ENCODE measurements at regions not wholly inside any gene's neighbourhood (a gene's known extent, or its start where the extent isn't known, plus 50 kb on each side); places are given as distances from the start of the nearest gene placed in this dataset.
"Not testable (repeated sequence)": the region's sequence is repeated elsewhere in the genome, so short reads cannot be mapped to it uniquely, and the experiment has no call there.

GRCh38 chr2:95767531-95767930, 175.7 kb downstream of the TRIM43 start:
- H3K9ac ChIP-seq (ENCODE audit: insufficient read depth, low read length); DNase-seq (ENCODE audit: low read depth in 2 of 2); H3K27me3 ChIP-seq (ENCODE audit: control insufficient read depth, insufficient read depth, low read length); H3K4me3 ChIP-seq (replicated peaks in 1 of 4; ENCODE audit: control extremely low read depth in 1 of 4, insufficient read depth in 1 of 4, low read depth in 3 of 4, low read length in 4 of 4); H3K36me3 ChIP-seq (ENCODE audit: control insufficient read depth, insufficient read depth, low read length); H2AFZ ChIP-seq (ENCODE audit: low read length); H3K9me3 ChIP-seq (ENCODE audit: control insufficient read depth, insufficient read depth, low read depth, low read length); H3K79me2 ChIP-seq (ENCODE audit: control insufficient read depth, insufficient read depth, low read length); H3K4me1 ChIP-seq (ENCODE audit: control insufficient read depth, extremely low read depth, insufficient read depth, low read length); H3K27ac ChIP-seq (ENCODE audit: insufficient read depth, low read length); H3K4me2 ChIP-seq (ENCODE audit: extremely low read depth, insufficient read depth, low read length); H4K20me1 ChIP-seq (ENCODE audit: control insufficient read depth, extremely low read depth, insufficient read depth, low read length): not testable (repeated sequence)

- H3K4me3 ChIP-seq (replicated peaks in 1 of 4; ENCODE audit: control extremely low read depth in 1 of 4, insufficient read depth in 1 of 4, low read depth in 3 of 4, low read length in 4 of 4); H3K9ac ChIP-seq (ENCODE audit: insufficient read depth, low read length); H3K36me3 ChIP-seq (ENCODE audit: control insufficient read depth, insufficient read depth, low read length); H2AFZ ChIP-seq (ENCODE audit: low read length); H3K4me2 ChIP-seq (ENCODE audit: extremely low read depth, insufficient read depth, low read length); H3K27me3 ChIP-seq (ENCODE audit: control insufficient read depth, insufficient read depth, low read length); H3K27ac ChIP-seq (ENCODE audit: insufficient read depth, low read length); H3K9me3 ChIP-seq (ENCODE audit: control insufficient read depth, insufficient read depth, low read depth, low read length); H3K4me1 ChIP-seq (ENCODE audit: control insufficient read depth, extremely low read depth, insufficient read depth, low read length); H4K20me1 ChIP-seq (ENCODE audit: control insufficient read depth, extremely low read depth, insufficient read depth, low read length); DNase-seq (ENCODE audit: low read depth in 2 of 2); H3K79me2 ChIP-seq (ENCODE audit: control insufficient read depth, insufficient read depth, low read length): not testable (repeated sequence)
These were observed 176.1 kb downstream of the TRIM43 start for GRCh38 chr2:95767950-95768349.

- not testable (repeated sequence) for H3K79me2 ChIP-seq (ENCODE audit: control insufficient read depth, insufficient read depth, low read length); H3K4me2 ChIP-seq (ENCODE audit: extremely low read depth, insufficient read depth, low read length); H3K4me1 ChIP-seq (ENCODE audit: control insufficient read depth, extremely low read depth, insufficient read depth, low read length); DNase-seq (ENCODE audit: low read depth in 2 of 2); H3K36me3 ChIP-seq (ENCODE audit: control insufficient read depth, insufficient read depth, low read length); H3K9ac ChIP-seq (ENCODE audit: insufficient read depth, low read length); H3K27ac ChIP-seq (ENCODE audit: insufficient read depth, low read length); H3K27me3 ChIP-seq (ENCODE audit: control insufficient read depth, insufficient read depth, low read length); H4K20me1 ChIP-seq (ENCODE audit: control insufficient read depth, extremely low read depth, insufficient read depth, low read length); H2AFZ ChIP-seq (ENCODE audit: low read length); H3K4me3 ChIP-seq (replicated peaks in 1 of 4; ENCODE audit: control extremely low read depth in 1 of 4, insufficient read depth in 1 of 4, low read depth in 3 of 4, low read length in 4 of 4); H3K9me3 ChIP-seq (ENCODE audit: control insufficient read depth, insufficient read depth, low read depth, low read length)
These were observed 177.5 kb downstream of the TRIM43 start for GRCh38 chr2:95769256-95769655.

GRCh38 chr2:95770726-95771125, 178.9 kb downstream of the TRIM43 start:
- H3K9ac ChIP-seq (ENCODE audit: insufficient read depth, low read length); H3K79me2 ChIP-seq (ENCODE audit: control insufficient read depth, insufficient read depth, low read length); H3K9me3 ChIP-seq (ENCODE audit: control insufficient read depth, insufficient read depth, low read depth, low read length); H3K36me3 ChIP-seq (ENCODE audit: control insufficient read depth, insufficient read depth, low read length); H3K27me3 ChIP-seq (ENCODE audit: control insufficient read depth, insufficient read depth, low read length); H3K4me3 ChIP-seq (replicated peaks in 1 of 4; ENCODE audit: control extremely low read depth in 1 of 4, insufficient read depth in 1 of 4, low read depth in 3 of 4, low read length in 4 of 4); H3K4me1 ChIP-seq (ENCODE audit: control insufficient read depth, extremely low read depth, insufficient read depth, low read length); H4K20me1 ChIP-seq (ENCODE audit: control insufficient read depth, extremely low read depth, insufficient read depth, low read length); H3K27ac ChIP-seq (ENCODE audit: insufficient read depth, low read length); H3K4me2 ChIP-seq (ENCODE audit: extremely low read depth, insufficient read depth, low read length); H2AFZ ChIP-seq (ENCODE audit: low read length); DNase-seq (ENCODE audit: low read depth in 2 of 2): not testable (repeated sequence)

GRCh38 chr2:95774322-95775192, 182.8 kb downstream of the TRIM43 start:
- H4K20me1 ChIP-seq (ENCODE audit: control insufficient read depth, extremely low read depth, insufficient read depth, low read length); H3K27me3 ChIP-seq (ENCODE audit: control insufficient read depth, insufficient read depth, low read length); H3K79me2 ChIP-seq (ENCODE audit: control insufficient read depth, insufficient read depth, low read length); H3K4me2 ChIP-seq (ENCODE audit: extremely low read depth, insufficient read depth, low read length); H3K4me1 ChIP-seq (ENCODE audit: control insufficient read depth, extremely low read depth, insufficient read depth, low read length); H3K9me3 ChIP-seq (ENCODE audit: control insufficient read depth, insufficient read depth, low read depth, low read length); H3K4me3 ChIP-seq (replicated peaks in 1 of 4; ENCODE audit: control extremely low read depth in 1 of 4, insufficient read depth in 1 of 4, low read depth in 3 of 4, low read length in 4 of 4); H3K9ac ChIP-seq (ENCODE audit: insufficient read depth, low read length); H3K36me3 ChIP-seq (ENCODE audit: control insufficient read depth, insufficient read depth, low read length); H3K27ac ChIP-seq (ENCODE audit: insufficient read depth, low read length); DNase-seq (ENCODE audit: low read depth in 2 of 2); H2AFZ ChIP-seq (ENCODE audit: low read length): not testable (repeated sequence)

GRCh38 chr2:95775193-95775531, 183.4 kb downstream of the TRIM43 start:
- not testable (repeated sequence) for H3K27me3 ChIP-seq (ENCODE audit: control insufficient read depth, insufficient read depth, low read length); H3K9me3 ChIP-seq (ENCODE audit: control insufficient read depth, insufficient read depth, low read depth, low read length)

More at GRCh38 chr2:95775193-95775531, 183.4 kb downstream of the TRIM43 start:
- H3K9ac ChIP-seq (ENCODE audit: insufficient read depth, low read length); H3K4me2 ChIP-seq (ENCODE audit: extremely low read depth, insufficient read depth, low read length); H3K27ac ChIP-seq (ENCODE audit: insufficient read depth, low read length); H3K79me2 ChIP-seq (ENCODE audit: control insufficient read depth, insufficient read depth, low read length); DNase-seq (ENCODE audit: low read depth in 2 of 2); H3K36me3 ChIP-seq (ENCODE audit: control insufficient read depth, insufficient read depth, low read length); H2AFZ ChIP-seq (ENCODE audit: low read length); H3K4me1 ChIP-seq (ENCODE audit: control insufficient read depth, extremely low read depth, insufficient read depth, low read length); H3K4me3 ChIP-seq (replicated peaks in 1 of 4; ENCODE audit: control extremely low read depth in 1 of 4, insufficient read depth in 1 of 4, low read depth in 3 of 4, low read length in 4 of 4); H4K20me1 ChIP-seq (ENCODE audit: control insufficient read depth, extremely low read depth, insufficient read depth, low read length): not testable (repeated sequence)
